NCI-H524 treated with DMSO at 0.1 percent for 48 hours (cell line): ENCODE measurements at regions not wholly inside any gene's neighbourhood (a gene's known extent, or its start where the extent isn't known, plus 50 kb on each side); places are given as distances from the start of the nearest gene placed in this dataset.

Experiments used
- DNase-seq: peaks from one replicate; lab custom pipeline; 2025; lab: John Stamatoyannopoulos, UW

DNA sequence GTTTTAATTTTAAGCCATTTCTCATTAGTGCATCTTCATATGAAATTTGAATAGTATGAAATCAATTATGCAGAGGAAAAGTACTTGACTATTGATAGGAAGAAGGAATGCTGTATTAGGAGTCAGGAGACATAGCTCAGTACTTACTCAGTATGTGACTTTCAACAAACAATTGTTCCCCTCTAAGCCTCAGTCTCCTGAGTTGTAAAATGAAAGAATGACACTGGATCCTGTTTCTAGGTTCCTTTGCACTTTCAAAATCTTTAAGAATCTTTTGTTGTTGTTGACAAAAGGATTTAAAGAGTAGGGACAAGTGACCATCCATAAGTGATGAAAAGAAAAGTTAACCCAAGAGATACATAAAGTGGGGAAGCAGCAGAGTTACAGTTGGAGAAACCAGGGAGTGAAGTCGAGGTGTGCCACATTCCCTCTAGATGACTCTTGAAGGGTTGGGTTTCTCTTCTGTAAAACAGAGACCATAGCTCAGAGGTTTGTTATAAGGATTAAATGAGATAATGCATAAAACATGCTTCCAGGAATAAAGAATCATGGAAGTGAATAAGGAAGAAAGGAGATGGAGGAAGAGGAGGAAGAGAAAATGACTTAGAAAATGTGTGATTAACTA is 105.7 kb upstream of the KCNJ15 start:
- DNase-seq = no peak

DNA sequence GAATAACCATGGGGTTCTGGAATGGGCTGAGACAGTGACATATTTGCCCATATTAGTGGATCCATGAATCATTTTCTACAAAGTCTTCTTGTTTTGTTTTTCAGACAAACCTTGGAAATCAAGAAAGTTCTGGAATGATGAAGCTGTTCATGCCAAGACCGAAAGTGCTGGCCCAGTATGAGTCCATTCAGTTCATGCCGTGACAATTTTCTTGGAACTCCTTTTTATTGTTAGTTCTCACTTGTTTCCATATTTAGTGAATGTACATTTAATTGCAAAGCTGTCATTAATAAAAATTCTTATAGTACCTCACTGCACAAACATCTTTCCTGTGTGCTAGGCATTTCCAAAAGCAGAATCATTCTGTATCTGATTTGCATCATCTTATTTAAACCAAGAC is 100.6 kb upstream of the KCNJ15 start:
- no peak for DNase-seq

DNA sequence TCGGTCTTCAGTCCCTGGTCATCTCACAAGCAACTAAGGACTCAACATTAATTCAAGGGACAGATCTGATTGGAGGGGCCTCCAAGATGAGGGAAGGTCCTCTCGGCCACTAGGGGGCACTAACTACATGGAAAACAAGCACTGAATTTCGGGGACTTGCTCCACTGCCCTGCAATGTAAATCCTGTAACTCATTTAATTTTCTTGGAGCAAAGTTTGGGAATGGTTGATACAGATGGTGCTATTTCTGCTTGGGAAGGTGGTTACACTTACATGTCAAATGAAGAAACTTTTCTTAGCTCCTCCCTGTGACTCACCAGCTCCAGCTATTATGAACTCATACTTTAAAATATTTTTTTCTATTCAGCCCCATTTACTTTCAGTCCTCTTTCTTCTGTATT is 97.4 kb upstream of the KCNJ15 start:
- DNase-seq = peak; percentile 60

DNA sequence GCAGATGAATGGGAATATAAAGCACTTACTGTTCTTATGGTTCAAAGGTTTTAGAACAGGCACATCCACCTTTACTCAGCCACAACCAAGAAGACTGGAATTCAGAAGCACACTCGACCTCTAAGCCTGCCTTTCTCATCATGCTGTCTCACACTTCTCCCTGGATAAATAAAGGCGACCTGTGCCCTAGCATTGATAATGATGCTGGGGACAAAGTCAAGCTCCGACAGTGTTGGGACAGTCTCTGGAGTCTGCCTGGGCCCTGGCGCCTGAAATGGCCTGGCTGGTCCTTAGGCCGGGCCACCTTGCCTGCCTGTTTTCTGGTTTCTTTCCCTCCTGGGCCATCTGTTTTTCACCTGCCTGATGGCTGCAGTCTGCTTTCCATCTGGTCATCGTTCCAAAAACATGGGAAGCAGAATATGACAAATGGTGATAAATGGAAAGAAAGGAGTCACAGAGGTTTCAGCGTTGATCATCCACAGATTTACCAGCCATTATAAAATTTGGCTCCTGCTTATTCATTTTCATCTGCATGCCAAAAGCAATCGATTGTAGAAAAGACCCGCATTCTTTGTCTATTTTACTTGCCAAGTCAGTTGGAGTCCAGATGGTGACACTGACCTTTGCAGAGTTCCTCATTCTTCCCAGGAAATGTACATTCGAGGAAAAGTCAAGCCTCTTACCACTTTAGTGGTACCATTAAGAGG is 91.2 kb upstream of the KCNJ15 start:
- peak; percentile 84 for DNase-seq

DNA sequence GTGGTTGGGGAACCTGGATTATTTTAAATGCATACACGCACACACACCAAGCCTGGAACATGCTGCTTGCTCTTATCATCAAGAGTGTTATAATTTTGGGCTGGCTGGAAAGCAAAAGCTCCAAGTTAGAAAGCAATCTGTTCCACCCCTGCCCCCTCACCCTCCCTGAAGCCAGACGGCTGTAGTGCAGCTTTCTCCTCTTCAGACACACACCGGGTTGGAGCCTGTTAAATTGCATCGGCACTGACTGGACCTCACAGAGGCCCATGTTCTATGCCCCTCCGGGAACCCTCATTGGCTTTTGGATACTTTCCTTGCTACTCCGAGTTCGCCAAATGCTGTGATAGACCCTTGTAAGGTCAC is 90.6 kb upstream of the KCNJ15 start:
- DNase-seq = peak; percentile 85

DNA sequence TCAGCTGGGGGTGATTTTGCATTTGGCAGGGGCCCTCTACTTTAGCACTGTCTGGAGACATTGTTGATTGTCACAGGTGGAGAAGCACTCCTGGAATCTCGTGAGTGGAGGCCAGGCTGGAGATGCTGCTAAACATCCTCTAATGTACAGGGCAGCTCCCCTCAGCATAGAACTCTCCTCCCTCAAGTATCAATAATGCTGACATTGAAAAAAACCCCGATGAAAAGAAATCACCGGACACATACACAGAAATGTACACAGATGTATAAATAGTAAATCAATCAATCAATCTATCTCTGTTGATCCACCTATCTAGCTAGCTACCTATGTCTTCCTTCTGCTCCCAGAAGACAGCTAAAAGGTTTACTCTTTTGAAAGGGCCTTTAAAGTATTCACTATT is 89.4 kb upstream of the KCNJ15 start:
- DNase-seq = no peak

DNA sequence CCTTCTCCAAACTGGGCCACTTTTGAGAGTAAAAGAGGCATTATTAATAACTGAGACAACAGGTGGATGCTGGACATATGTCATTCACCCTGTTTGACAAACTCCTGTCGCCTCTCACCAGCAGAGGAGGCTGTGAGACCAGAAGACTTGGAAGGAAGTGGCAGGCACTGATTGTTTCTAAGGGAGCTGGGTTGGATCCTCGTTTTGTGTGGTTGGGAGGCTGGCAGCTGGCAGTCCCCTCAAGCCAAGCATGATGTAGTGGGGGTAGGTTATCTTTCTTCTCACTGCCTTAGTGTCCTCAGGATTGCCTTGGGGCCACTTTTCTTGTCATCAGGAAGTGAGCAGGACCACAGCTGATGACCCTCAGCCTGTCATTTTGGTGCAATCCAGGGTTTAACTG is 86.5 kb upstream of the KCNJ15 start:
- DNase-seq = peak; percentile 28

DNA sequence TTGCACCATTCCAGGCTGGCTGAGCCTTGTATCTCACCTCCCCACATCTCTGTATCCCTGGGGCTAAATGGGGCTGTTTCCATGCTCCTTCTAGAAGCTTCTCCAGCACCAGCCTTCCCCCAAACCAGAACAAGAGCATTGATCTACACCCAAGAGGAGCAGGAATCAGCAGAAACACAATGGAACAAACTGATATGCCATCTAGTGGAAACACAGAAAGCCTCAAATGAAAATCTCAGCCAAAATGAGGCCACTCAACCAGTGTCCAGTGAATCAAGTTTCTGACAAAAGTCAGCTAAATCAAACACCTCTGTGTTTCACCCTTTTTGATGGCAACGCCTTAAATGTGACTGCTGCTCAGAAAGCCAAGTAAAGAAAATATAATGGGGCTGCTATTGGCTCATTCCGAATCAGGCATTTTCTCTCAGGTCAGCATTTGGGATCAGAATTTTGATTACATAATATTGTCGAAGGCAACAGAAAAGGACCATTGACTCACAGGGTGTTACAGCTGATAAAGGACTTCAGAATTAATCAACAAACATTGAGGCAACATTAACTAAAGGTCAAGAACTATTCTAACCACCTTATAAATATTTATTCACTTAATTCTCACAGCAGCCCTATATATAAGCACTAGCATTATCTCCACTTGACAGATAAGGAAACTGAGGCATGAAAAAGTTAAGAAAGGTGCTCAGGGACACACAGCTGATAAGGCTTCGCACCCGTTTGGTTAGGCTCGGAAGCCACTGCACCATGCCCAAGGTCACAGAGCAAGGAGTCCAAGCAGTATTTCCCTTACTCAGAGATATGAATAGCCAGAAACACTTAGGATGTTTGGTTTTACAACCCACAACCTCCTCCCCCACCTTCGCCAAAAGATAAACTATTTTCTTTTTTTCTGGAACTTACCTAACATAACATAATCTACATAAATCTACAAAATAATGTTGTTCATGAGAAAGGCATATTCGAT is 85.8 kb upstream of the KCNJ15 start:
- no peak for DNase-seq

DNA sequence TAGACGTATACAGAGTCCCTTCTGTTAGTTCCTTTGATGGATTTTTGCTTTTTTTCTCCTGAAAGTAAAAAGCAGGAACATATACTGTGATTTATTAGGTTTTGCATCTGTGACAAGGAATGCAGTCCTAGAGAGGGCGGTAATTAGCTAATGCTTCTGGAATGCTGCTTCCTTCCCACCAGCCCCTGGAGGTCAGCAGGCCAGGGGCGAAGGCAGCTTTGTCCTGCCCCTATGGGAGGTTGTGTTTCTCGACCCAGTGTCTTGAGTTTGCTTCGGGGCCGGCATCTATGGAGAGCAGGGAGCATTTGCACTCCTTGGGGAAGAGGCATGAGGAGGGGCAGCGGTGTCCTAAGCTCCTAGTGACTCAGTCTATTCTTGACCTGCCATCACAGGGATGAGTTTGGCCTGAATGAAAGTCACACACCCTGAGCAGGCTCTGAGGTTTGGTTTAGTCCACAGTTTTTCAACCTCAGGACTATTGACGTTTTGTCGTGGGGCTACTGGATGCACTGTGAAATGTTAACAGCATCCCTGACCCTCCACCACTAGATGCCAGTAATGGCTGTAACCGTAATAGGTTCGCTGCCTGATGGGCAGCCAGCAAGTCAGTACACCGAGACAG is 85.0 kb upstream of the KCNJ15 start:
- no peak for DNase-seq

DNA sequence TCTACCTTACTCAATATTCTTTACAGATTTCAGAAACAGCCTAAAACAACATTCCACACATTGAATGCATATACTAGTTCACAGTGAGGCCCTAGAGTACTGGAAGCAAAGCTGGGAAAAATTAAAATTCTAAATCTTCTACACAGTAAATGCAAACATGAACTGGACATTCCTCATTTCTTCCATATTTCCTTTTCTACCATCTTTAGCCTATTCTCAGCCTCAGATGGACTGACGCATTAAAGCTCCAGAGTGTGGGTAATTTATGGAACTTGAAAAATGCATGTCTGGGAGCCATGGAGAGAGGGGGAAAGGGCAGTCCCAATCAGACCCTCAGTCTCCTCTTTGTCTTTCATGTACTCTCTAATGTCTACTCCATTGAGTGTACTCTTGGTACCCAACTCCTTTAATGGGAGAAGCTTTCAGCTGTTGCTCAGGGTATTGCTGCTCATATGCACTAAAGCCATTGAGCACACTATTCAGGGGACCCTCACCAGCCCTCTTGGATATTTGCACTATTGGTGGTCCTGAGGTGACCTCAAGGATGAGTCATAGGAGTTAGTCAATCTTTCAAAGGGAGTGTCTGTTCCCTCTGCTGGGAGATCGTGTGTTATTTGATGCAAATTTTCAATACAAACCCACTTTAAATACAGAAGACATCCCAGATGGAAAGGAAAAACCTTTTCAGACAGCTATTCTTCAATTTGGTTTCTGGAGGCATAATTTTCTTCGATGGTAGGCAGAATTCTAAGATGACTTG is 83.3 kb upstream of the KCNJ15 start:
- DNase-seq = no peak

DNA sequence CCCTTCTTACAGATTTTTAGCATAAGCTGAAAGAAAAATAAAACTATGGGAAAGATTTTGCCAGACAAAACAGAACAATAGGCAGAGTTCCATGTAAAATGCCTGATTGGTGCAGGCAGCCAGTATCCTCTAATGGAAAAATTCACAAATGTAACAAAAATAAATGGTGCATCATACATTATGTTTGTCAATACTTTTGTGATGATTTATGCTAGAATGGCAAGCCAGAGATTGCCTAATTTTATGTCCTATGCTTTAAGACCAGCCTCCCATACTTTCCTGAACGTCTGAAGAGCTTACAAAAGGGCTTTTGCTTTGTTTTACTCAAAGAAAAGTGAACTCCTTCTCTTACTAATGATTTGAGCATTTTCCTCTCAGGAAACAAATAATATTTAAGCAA is 81.5 kb upstream of the KCNJ15 start:
- DNase-seq = no peak

DNA sequence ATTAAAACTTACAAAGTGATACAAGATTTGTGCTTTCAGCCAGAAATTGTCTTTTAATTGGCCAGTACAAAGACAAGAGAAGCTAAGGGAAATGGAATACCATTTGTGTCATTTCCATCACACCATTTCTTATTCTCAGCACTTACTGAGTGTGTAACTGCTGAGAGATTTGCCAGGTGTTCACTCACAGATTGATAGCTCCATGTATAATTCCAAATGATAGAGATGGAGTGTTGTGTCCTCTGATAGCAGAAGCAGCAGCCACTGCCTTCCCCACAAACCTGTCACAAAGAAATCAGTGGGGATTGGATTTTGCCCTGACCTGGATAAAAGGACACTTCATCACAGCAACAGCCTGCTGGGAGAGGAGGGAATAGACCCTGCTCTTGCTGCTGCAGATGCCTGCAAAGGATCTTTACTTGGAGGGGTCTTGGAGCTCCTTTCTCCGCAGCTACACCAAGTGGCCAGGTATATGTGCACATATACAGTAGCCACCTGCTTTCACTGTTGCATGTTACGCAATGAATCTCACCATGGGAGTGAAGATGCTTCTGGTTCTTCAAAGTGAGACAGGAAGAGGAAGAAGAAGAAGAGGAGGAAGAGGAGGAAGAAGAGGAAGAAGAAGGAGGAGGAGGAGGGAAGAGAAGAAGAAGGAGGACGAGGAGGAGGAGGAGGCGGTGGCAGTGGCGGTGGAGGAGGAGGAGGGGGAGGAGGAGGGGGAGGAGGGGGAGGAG is 78.7 kb upstream of the KCNJ15 start:
- no peak for DNase-seq

DNA sequence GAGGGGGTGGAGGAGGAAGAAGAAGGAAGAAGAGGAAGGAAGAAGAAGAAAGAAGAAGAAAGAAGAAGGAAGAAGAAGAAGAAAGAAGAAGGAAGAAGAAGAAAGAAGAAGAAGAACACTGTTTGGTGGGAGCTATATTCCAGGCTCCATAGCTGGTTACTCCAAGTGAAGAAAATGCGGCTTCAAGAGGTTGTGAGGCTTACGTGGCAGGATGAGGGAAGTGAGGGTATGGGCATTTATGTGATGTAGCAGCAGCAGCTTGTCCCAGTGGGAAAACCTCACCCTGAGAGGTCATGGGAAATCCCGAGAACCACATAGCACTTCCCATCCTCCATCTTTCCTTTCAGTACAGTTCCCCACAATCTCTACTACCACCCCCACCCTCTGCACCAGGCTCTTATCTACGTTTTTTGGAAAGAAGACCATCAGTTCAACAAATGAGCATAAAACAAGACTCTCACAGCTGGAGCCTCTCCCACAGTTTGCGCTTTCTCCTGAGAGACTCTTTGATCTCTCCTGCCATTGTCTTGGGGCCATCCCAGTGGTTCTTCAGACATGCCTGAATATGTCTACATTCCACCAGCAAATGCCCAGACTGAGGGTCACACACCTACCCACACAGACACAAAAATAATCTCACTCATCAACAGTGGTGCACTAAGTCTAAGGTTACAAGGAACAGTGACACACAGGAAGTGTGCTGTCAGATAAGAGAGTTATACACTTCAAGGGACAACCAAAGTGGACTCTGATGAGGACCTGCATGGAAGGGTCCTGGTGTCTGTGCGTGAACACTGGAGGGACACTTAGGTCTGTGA is 77.9 kb upstream of the KCNJ15 start:
- no peak for DNase-seq

DNA sequence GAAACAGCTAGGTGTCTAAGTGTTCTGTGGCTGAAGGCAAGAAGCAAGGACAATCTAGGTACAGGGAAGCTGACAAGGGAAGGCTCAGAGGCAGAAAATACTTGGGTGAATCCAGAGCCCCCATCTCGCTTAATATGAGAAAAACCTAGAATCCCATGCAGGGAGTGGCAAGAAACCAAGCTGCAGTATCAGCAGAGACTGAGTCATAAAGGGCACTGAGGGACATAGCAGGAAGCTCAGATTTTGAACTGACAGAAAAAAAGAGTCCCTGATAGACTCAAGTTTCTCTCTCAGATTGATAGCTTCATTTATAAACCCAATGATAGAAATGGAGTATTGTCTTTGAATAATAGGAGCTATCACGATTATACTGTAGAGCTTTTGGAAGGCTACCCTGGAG is 77.3 kb upstream of the KCNJ15 start:
- no peak for DNase-seq

DNA sequence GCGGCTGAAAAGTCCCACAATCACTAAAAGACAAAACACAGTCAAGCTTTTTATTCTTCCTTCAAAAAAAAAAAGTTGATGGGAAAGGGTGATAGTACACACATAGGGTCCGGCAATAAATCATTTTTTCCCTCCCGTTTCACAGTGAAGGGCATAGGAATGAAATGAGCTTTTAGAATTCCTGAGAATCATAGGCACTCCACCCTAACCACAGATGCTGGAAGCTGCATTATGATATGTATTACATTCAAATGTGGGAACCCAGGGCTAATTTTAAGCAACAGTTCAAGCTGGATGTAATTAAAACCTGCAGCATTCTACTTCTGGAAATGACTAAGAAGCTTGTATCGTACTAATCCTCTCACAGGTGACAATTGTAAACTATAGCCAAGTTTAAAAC is 75.7 kb upstream of the KCNJ15 start:
- DNase-seq = no peak

DNA sequence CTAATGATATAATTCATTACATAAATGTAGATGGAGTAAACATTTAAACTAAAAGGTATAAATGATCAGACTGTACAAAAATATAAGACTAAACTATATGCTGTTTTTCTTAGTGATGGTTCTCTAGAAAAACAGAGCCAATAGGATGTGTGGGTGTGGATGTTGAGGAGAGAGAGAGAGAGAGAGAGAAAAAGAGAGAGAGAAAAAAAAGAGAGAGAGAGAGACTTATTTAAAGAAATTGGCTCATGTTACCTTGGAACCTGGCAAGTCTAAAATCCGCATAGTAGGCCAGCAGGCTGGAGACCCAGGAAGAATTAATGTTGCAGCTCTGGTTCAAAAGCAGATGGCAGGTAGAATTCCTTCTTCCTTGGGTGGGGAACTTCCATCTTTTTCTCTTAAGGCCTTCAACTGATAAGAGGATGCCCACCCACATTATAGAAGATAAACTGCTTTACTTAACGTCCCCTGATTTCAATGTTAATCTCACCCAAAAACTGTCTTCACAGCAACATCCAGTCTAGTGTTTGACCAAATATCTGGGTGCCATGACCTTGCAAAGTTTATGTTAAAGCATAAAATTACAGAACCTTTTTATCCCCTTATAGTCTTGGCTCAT is 74.3 kb upstream of the KCNJ15 start:
- DNase-seq = no peak

DNA sequence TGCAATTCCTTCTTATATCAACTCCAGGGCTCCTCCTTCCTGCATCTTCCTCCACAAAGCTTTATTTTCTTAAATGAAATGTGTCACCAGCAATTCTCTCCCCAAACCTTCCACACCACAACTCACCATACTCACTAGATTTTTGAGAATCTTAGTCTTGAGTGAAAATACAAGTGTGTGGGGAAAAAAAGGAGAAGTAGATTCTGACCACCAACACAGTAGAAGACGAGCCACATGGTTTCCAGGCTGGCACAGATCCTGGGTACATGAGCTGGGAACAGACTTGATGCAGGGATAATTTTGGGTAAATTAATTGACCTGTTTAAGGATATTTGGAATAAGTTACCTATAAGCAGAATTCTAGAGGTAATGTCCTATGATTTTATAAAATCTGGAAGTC is 72.8 kb upstream of the KCNJ15 start:
- DNase-seq = no peak

DNA sequence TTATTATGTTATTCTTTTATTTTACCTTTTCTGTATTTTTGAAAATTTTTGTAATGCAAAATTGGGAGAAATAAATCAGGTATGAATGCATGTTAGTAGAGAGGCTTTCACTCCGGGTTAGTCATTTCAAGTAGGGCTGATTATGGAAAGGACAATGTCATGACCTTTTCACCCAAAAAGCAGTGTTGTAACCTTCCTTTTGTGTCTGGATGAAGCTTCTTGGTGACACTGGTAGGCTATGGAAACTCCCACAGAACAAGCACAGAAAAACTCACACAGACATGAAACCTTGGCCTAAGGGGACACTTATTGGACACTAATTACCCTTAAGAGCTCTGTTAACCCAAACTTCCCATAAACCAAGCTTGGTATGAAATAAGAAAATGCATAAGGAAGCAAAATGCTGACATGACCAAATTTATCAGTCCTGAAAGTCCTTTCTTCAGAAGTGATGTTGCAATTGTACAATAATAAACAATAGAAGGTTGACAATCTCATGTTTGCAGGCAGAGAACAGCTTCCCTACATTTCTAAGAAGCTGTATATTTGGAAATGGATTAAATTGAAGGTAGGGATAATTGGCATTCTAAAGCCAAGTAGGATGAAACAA is 70.0 kb upstream of the KCNJ15 start:
- DNase-seq = no peak

DNA sequence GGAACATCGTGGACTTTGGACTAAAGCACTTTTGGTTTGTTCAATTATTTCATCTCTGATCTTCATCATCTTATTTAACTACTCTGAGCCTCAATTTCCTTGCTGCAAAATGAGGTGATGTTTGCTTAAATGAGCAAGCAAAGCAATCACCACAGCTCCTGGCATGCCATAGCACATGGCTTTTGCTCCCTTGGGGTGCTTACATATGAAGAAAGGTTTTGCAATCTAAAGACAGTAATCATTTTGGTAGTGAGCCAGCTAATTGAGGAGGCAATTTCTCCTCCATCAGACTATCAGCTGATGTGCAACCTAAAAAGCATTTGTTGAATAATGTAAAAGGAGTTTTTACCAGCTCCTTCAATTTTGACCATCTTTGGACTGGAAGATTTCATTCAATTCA is 68.8 kb upstream of the KCNJ15 start:
- DNase-seq = no peak
